ENCODE measurements at regions not wholly inside any gene's neighbourhood (a gene's known extent, or its start where the extent isn't known, plus 50 kb on each side); places are given as distances from the start of the nearest gene placed in this dataset.
"Not testable (repeated sequence)": the region's sequence is repeated elsewhere in the genome, so short reads cannot be mapped to it uniquely, and the experiment has no call there.

DNA sequence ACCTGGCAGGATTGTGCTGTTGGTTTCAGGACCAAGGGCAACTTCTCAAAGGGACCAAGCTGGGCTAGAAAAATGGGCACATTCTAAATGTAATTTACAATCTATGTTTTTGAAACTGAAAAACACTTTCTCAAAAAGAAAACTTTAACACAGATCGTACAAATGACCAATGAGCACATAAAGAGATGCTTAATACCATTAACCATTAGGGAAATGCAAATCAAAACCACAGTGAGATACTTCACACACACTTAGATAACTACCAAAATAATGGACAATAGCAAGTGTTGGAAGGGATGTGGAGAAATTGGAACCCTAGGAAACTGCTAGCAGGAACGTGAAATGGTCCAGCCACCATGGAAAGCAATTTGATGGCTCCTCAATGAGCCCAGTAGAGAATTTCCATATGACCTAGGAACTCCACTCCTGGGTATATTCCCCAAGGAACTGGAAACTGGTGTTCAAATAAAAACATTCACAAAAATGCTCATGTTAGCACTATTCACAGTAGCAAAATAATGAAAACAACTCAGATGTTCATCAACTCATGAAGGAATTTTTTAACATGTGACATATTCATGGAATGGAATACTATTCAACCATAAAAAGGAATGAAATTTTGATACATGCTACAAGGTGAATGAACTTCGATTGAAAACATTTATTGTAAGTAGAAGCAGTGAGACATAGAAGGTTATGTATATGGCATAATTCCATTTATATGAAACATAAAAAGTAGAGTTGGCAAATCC is 288.3 kb upstream of the NR2F2 start:
- DNase-seq (ENCODE audit: insufficient read length, low spot score) (no peak), FAIRE-seq (no peak)

DNA sequence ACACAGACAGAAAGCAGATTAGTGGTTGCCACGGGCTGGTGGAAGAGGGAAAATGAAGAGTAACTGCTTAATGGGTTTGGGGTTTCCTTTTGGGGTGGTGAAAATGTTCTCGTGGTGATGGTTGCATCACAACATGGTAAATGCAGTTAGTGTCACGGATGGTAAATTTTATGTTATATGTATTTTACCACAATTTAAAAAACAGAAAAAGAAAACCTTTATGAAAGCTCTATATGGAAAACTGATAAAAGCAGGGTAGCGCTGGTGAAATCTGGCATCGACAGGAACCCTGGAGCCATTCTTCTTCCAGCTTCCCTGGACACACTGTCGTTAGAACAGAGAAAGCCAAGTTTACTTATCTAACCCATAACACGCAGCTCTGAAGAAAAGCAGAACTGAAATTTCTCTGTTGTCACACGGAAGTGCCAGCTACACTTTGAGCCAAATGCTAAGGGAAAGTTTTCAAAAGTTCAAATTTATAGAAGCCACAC is 287.7 kb upstream of the NR2F2 start:
- FAIRE-seq, result peak; percentile 31

DNA sequence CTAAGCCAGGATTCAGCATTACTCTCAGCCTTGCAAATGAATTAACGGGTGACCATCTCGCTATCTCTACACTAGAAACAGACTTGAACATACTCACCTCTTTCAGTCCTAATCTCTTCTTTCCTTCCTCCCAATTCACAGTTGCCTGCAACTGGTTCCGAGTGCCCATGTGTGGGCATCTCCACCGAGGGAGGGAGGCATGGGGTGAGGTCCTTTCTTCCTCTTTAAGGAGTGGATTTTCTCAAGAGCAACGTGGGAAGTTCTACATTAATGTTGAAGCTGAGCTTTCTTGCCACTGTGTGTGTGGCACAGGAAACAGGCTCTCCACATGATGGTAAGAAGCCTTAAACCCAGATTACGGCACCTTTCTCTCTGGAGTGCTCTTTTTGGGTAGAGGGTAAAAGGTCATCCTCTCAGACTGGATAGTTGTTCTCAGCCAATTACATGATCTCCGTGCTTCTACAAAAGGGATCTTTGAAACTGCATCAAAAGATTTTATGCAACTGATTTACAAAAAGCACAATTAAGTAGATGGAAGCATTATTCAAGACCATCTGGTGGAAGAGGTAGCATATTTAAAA is 286.8 kb upstream of the NR2F2 start:
- no peak for DNase-seq (ENCODE audit: insufficient read length, low spot score)
- no peak for FAIRE-seq

More for the DNA sequence above, 287.7 kb upstream of the NR2F2 start:
- DNase-seq (ENCODE audit: insufficient read length, low spot score), result no peak

DNA sequence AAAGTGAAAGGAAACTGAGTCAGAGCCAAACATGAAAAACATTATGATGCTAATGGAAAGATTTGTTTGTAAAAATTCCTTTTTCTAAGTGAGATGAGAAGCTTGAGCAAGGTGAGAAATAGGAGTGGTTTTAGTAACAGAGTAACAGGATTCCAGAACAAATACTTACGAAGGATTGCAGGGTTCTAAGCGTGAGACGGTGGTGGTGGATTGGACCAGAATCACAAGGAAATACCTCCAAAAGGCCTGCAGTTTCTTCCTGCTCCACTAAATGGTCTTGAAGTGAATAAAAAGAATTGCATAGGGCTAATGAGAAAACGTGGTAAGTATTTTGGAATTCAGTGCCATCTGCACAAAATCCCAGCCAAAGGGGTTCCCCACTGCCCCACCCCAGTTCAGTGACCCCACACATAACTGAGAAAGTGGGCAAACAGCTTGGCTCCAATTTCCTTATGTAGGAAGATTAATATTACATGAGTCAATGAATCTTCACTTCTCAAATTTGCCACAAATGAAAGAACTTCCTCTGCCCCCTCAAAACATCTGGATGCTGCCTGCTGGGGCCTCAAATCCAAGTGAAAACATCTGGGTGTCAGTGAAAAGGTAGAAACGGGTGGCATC is 283.8 kb upstream of the NR2F2 start:
- no peak for FAIRE-seq
- no peak for DNase-seq (ENCODE audit: insufficient read length, low spot score)

DNA sequence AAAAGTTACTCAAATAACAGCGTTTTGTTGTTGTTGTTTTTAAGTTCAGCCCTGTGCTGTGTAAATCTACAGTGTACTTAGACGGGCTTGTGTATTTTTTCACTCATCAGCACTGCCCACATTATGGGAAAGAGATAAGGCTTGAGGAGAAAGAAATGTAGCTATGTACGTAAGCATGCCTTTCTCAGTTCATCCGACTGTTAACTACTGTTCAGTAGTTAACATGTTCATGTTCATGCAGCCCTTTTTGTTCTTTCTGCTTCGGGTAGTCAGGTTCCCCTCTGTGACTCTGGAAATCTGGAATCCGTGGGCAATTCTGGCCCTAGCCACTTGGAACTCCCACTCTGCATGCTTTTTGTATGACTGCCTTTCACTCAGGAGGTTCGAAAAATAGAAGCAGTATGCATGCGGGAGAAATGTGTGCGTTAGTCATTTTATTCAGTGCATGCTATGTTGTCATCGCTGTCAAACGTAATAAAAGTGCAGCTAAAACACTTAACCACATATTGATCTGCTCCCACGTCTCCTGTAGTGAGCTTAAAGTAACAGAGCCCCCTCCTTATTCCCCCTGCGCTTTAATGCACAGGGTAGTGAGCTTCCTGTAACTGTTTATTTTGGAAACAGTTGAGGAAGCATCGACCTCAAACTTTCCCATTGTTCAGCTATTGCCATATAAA is 283.1 kb upstream of the NR2F2 start:
- FAIRE-seq, result no peak
- no peak for DNase-seq (ENCODE audit: insufficient read length, low spot score)

DNA sequence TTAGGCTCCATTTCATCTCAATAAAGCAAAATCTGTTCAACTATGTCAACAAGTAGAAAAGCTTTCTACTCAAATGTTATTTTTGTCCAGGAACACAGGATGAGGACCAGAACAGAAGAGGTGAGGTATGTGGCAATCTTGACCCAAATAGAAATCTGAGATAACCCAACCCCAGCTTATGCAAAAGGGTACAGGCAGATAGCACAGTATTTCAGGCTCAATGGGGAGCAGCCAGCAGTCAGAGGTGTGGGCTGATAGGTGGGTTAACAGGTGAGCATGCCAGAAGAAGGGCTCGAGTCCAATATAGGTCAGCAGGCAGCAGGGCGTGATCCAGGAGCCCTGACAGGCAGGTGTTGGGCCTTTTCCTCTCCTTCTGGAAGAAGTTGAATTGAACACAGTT is 281.2 kb upstream of the NR2F2 start:
- DNase-seq (ENCODE audit: insufficient read length, low spot score), result no peak
- no peak for FAIRE-seq

DNA sequence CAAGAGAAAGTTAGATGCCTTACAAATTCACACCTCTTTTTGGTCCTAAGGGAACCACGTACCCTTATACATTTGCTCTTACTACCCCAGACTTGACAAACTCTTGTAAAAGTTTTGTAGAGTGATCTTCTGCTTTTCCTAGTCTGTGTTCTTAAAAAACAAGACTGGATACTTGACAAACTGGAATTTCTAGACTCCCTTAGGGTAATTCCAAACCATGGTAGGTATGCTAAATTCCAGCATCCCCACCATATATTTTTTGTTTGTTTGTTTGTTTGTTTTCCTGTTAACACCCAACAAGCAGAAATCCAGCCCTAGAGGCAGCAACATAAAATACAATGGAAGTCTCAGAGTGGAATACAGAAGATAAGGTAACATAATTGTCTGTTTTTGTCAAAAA is 280.7 kb upstream of the NR2F2 start:
- DNase-seq (ENCODE audit: insufficient read length, low spot score) (no peak), FAIRE-seq (no peak)

DNA sequence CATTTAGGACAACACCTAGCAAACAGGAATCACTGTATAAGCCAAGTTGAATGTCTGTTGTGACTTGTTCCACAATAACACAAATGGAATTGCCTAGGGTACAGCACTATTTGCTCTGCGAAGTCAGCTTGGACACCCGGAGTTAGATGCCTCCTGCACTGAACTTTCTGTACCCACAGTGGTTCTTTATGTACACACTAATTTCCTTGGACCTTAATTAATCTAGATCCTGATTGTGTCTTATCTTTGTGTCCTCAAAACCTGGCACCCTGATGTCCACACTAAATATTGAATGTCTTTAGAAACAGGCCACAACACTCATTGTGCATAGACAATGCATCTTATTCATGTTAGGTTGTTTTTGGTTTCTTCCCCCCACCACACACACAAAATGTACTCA is 278.9 kb upstream of the NR2F2 start:
- FAIRE-seq (no peak), DNase-seq (ENCODE audit: insufficient read length, low spot score) (no peak)

DNA sequence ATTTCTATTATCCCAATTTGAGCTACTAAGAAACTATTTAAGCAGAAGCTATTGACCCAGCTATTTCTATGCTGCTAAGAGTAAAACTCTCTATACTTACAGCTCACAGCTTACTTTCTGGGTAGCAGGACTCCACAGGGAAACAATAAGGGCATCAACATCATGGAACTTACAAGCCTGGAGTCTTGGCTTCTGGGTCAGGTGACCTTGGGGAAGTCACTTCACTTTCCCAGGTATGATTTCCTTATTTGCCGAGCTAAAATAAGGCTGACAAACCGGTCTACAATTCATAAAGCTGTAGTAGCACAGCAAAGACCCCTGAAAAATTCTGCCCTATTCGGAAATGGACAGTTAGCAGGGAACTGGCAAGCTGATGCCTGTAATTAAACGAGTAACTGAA is 278.3 kb upstream of the NR2F2 start:
- DNase-seq (ENCODE audit: insufficient read length, low spot score) (no peak), FAIRE-seq (no peak)

DNA sequence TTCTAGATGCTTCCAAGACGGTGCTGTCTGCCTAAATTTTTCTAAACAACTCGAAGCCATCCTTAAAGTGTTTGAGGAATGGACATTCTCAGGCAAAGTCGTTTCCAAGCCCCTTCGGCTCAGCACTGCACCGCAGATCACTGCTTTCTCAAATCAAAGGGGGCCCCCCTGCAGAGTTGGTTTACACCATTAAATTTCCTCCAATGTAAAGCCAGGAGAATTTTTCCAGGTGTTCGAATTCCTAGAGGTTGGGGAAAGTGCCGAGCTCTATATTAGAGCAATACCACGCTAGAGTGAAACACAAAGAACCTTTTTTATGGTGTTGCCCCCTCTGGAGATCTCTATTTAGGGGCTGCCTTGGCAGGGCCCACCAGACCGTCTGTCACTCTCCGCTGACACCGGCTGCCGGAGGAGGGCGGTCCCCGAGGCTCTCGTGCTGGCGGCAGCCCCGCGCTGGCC is 277.9 kb upstream of the NR2F2 start:
- FAIRE-seq (no peak), DNase-seq (ENCODE audit: insufficient read length, low spot score) (no peak)

DNA sequence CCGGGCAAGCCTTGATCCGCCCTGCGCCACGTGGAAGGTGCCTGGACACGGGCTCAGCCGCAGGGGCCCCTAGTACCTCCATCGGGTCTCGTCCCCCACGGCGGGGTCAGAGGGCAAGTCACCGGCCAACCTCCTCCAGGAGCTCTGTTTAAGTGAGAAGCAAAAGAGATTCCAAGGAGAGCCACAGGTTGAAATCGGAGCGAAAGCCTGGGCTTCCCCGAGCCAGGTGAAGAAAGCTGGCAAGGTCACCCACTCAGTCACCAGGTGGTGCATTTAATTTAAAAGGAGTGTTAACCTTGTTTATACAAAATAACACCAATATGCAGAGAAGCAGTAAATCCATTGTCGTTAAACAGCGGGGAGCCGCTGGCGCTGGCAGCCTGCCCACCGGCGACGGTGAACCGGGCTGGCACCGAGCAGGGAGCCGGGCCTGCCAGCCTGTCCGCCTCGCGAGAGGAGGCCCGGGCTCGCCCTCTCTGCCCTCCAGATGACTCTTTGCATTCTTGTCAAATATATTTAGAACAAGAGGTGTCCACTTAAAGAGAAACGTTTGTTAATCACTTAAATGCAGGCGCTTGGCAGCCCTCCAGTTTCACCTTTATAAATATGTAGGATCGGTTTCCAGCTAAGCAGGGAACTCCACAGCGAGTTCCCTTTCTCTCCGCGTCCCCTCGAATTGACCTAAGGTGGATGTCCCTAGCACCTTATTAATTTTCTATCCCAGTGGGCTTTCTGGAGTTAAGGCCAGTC is 277.3 kb upstream of the NR2F2 start:
- DNase-seq (ENCODE audit: insufficient read length, low spot score) (no peak), FAIRE-seq (no peak)

DNA sequence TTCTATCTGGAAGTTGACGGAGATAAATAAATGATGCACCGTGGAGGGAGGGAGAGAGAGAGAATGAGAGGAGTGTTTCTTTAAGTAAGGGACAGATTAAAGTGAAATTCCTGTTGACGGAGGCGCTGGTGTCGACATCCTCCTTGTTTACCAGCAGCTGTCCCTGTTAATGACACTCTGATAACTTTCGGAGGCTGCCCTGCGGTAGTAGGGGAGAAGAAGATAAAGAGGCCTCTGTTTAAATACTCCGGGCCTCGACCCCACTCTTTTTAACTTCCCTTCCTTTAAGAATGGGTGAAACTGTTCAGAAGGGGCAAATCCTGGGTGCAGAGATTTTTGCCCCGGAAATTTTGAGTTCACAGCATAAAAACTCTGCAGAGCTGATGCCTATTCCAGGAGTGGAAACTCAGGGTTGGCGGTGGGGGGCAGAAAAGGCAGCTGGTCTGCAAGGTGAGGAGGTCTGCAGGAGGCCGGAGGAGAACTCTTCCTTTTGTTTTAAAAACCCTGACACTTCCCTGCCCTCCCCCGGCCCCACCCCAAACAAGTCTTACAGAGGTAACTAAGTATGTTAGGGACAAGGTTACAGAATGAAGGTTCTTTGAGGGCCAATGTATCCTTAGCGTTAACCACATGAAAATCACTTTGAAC is 276.6 kb upstream of the NR2F2 start:
- FAIRE-seq, result no peak
- no peak for DNase-seq (ENCODE audit: insufficient read length, low spot score)

DNA sequence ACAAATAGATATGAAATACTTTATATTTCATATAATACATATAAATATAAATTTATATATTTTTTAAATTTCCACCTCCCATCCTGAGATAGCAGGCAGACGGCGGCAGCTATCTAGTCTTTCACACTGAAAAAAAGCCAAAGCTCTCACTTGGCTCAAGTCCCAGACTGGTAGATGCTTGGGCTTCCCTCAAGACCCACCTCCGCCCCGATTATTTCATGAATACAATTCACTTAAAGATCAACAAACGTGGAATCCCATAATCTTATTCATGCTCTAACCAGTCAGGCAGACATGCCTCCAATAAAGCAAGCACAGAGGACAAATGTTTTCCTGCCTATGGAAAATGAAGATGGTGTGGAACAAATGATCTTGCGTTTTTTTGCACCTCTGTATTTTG is 275.9 kb upstream of the NR2F2 start:
- no peak for FAIRE-seq
- DNase-seq (ENCODE audit: insufficient read length, low spot score), result no peak

DNA sequence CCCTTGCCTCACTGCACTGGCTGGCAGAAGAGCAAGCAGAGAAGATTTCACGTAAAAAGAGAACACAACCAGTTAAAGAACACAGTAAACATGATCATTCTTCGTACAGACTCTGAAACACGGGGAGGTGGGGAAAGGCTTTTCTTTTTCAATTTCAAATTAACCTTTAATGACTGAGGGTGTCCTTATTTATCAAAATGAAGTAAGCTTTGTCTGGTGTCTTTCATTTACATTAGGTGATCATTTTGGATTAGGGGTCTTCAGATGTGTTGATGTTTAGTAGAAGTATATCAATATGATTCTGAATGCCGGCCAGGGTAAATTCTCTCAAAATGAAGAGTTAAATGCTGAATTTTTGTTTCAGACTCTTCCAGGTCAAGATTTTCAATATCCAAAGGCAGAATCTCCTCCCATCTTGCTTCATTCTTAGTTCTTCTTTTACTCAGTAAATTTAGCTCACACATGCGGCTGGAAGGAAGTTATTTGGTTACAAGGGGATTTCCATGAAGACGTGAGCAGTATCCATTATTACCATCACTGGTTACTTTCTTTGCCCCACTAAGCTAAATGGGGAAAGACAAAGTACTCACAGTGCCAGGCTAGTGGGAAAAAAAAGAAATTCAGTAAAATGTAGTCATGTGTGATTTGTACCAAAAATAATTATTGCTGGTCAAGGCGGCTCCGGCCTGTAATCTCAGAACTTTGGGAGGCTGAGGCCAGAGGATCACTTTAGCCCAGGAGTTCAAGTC is 272.2 kb upstream of the NR2F2 start:
- FAIRE-seq, result no peak
- no peak for DNase-seq (ENCODE audit: insufficient read length, low spot score)

DNA sequence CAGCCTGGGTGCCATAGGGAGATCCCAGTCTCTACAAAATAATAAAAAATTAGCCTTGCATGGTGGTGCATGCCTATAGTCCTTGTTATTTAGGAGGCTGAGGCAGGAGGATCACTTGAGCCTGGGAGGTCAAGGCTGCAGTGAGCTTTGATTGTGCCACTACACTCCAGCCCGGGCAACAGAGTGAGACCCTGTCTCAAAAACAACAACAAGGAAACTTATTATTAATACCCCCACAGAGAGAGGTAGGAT is 271.7 kb upstream of the NR2F2 start:
- not testable (repeated sequence) for DNase-seq (ENCODE audit: insufficient read length, low spot score); FAIRE-seq

DNA sequence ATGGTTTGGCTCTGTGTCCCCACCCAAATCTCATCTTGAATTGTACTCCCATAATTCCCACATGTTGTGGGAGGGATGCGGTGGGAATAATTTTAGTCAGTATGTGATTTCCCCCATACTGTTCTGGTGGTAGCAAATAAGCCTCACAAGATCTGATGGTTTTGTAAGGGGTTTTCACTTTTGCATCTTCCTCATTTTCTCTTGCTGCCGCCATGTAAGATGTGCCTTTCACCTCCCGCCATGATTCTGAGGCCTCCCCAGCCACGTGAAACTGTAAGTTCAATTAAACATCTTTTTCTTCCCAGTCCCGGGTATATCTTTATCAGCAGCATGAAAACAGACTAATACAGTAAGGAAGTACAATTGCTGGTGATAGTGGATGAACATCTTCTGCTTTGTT is 269.9 kb upstream of the NR2F2 start:
- not testable (repeated sequence) for DNase-seq (ENCODE audit: insufficient read length, low spot score); FAIRE-seq

DNA sequence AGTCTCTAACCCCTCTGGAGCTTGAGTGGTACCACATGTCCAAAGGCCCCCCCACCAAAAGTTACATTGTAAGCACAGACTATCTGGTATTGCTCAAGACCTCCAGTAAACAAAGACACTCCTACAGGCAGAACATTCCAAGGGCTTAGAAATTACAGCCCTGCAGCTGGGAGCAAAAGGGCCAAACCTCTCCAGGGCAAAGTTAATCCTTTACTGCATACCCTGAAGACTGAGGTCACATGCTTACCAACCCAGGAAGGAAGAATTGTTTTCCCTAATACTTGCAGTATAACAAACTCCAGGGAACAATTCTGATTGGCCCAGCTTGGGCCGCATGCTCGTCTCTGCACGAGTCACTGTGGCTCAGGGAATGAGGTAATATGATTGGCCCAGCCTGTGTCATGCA is 266.1 kb upstream of the NR2F2 start:
- no peak for DNase-seq (ENCODE audit: insufficient read length, low spot score)
- no peak for FAIRE-seq

DNA sequence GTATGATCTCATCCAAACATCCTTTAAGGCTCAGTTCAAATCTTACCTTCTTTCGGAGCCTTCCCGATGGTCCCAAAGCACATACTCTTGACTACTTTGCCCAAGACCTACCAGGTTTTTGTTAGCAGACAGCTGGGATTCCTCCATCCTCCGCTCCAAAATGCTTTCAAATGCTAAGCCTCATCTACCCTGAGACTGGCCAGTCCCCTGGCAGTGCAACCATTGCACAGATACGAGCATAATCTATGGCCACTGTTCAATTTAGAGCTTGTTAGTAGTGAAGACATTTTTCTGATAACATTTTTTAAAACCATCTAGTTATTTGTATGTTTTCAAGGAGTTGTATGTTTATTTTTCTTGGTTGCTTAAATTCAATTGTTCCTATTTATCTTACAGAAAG is 264.4 kb upstream of the NR2F2 start:
- no peak for DNase-seq (ENCODE audit: insufficient read length, low spot score)
- no peak for FAIRE-seq

DNA sequence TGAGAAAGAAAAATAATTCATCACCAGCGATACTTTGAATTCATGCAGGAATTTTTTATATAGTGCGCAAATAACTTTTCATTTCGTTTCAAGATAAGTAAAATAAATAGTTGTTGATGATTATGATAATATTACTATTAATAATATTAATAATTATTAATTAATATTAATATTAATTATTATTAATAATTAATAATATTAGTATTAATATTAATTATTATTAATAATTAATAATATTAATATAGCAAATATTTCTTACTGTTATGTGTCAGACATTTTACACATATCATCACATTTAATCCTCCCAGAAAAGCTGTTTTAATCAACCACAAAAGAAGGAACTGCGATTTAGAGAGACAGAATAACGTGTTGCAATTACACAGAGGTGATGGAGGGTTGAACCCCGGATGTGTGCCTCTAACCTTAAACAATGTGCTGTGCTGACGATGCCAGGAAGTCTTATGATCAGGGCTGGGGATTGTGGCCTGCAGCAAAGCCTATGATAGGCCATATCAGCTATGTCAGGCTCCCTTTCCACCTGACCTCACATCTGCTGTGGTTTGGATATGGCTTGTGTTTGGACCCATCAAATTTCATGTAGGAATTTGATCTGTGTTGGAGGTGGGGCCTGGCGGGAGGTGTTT is 263.5 kb upstream of the NR2F2 start:
- FAIRE-seq, result no peak
- DNase-seq (ENCODE audit: insufficient read length, low spot score), result no peak
